GM18873 (cell line): ENCODE measurements at regions not wholly inside any gene's neighbourhood (a gene's known extent, or its start where the extent isn't known, plus 50 kb on each side); places are given as distances from the start of the nearest gene placed in this dataset.
"Not testable (repeated sequence)": the region's sequence is repeated elsewhere in the genome, so short reads cannot be mapped to it uniquely, and the experiment has no call there.

Experiments used
- ATAC-seq: cut with Tn5 transposase; IDR thresholded peaks from one replicate; pipeline ENCODE4 v1.9.1; 2021; ENCODE audit warnings: mild to moderate bottlenecking, moderate library complexity, moderate number of reproducible peaks; ENCODE audit not compliant: unreplicated experiment, low FRiP score

- ATAC-seq, result no peak
These were observed 615.6 kb upstream of the SOX9 start for GRCh38 chr17:71505200-71505599.

DNA sequence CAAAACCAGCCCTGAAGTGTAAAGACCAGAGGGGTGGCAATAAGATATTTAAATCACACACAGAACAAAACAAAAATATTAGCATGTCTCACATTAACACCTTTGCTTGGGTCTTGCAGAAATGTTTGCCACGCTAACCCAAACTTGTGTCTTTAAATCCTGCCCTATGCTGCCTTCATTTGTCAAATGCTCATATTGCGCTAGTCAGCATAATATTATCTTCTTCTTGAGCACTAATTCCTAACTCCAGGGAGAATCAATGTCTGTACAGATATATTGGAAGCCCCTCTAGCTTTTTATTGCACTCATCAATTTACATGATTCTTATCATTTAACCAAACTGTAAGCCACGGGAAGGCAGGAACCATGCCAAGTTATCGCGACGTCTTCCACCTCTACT is 614.8 kb upstream of the SOX9 start:
- ATAC-seq, result no peak

DNA sequence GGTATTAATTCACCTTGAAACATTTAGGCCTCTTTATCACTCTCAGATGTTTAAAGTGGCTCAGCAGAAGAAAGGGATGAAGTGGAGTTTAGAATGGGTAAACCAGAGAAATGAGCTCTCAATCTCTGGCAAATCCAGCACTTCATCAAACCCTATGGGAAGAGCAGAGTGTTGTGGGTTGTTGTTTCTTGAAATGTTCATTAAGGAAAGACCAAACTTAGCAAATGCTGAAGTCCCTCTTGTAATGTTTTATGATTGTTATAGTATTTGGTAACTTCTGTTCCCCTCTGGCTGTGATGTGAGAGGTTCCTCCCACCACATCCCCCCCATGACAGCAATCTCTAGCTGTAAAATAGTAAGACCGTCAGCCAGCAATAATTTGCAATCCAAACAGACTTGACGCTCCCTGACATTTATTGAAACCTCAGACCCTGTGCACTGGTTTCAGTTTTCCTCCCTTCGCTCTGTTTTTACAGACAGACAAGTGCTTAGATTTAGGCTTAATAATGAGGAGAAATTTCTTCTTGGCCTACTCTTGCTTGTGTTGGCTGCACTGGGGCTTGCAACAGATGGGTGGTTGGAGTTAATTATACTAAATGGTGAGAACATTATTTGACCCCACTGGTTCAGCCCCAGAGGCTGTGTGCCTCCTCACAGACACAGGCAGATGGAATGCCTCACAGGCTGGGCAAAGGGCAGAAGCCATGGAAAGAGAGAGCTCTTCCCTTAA is 609.4 kb upstream of the SOX9 start:
- ATAC-seq, result no peak

DNA sequence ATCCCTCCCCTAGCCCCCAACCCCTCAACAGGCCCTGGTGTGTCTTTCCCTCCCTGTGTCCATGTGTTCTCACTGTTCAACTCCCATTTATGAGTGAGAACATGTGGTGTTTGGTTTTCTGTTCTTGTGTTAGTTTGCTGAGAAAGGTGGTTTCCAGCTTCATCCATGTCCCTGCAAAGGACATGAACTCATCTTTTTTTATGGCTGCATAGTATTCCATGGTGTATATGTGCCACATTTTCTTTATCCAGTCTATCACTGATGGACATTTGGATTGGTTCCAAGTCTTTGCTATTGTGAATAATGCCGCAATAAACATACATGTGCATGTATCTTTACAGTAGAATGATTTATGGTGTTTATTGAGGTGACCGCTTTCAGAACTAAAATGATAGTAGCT is 607.1 kb upstream of the SOX9 start:
- not testable (repeated sequence) for ATAC-seq

DNA sequence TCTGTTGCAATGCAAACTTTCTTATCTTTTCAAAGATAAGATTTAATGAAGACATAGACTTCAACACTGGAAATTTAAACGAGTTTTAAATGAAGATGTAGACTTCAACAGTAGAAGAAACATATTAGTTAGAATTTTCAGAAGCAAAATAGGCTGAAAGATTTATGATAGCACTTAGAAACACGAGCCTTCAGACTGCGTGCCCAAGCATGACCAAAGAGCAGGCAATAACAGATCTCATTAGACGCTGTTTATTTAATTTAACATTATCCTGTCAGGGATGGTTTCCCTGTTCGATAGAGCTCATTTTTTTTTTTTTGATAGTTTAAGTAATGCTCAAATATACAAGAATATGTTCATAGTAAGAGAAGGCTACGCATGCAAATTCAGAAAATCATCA is 604.7 kb upstream of the SOX9 start:
- no peak for ATAC-seq

DNA sequence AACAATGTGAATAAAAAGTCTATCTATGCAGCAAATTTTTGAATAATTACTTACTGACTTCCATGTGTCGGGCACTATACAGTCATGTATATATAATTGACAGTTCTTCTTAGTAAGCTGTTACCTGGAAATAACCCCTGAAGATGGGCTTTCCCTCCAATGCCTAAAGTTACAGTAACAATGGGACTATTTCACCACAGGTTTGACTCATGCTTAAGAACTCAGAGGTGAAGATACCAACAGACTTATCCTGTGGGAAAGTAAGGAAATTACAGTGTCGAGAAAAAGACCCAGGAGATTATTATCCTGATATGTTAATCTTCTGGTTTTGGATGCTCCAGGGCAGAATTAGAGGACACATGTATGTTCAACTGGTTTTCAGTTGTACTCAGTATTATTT is 601.5 kb upstream of the SOX9 start:
- no peak for ATAC-seq

DNA sequence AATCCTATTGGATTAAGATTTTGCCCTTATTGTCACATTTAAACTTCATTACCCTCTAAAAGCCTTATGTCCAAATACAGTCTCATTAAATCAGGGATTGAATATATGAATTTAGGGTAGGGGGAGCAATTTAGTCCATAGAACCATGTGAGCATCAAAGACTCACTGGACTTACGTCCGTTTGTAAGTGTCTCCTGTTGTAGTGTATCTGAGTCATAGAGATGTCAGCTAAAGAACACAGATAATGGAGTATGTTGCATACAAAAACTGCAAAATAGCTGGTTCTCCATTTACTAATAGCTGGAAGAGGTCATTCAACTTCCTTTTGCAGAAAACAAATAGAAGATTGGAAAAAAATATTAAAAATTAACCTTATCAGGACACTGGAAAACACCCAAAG is 599.1 kb upstream of the SOX9 start:
- no peak for ATAC-seq

- no peak for ATAC-seq
These were observed 598.4 kb upstream of the SOX9 start for GRCh38 chr17:71522383-71522782.

- ATAC-seq, result no peak
These were observed 593.5 kb upstream of the SOX9 start for GRCh38 chr17:71527311-71527710.

GRCh38 chr17:71528210-71528609 is 592.6 kb upstream of the SOX9 start:
- no peak for ATAC-seq

DNA sequence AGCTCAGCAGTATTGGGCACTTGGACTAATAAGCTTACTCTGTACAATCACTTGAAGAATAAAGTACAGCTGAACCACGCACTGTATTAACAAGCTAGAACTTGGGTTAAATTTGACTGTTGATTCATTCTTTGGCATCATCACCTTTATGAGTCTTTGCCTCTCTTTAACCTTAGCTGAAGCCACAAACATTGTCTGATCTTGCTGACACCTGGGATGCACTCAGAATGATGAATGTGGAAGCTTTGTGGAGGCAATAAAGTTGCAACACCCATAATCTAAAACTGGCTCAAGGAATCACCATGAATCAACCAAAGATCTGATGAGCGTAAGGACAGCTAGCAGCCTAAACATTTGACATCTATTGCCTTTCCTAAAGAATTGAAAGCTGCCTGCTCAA is 590.6 kb upstream of the SOX9 start:
- ATAC-seq, result no peak

GRCh38 chr17:71535321-71535720 is 585.5 kb upstream of the SOX9 start:
- no peak for ATAC-seq

DNA sequence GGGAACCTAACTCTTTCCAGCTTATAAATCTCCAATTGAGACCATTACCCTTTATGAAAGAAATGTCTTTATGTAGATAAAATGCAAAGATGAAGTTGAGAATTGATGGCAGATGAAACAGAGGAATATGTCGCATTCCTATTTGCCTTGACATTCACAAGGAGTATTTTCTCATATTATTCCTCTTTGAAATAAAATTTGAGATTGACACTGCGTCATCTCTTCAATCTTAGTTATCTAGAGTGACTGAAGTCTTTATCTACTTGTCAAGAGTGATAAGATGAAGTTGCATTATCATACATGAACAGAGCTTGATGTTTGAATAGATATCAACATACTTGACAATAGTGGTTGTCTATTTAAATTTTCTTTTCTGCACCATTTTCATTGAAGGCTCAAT is 574.4 kb upstream of the SOX9 start:
- ATAC-seq, result no peak

DNA sequence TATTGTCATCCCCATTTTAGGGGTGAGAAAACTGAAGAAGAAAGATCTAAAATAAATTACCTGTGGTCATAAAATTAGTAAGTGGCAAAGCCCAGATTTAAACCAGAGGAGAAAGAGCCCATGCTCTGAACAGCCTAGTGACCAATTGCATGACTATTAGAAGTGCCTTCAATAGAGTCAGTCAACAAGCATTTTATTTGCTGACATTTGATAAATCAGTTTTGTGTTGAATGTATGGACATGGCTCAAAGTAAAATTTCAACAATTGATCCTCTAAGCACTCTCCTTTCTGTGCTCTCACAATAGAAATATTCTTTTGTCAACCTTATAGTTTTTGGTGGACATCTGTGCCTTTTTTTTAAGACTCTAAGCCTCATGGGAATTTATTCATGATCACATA is 572.9 kb upstream of the SOX9 start:
- ATAC-seq, result no peak

DNA sequence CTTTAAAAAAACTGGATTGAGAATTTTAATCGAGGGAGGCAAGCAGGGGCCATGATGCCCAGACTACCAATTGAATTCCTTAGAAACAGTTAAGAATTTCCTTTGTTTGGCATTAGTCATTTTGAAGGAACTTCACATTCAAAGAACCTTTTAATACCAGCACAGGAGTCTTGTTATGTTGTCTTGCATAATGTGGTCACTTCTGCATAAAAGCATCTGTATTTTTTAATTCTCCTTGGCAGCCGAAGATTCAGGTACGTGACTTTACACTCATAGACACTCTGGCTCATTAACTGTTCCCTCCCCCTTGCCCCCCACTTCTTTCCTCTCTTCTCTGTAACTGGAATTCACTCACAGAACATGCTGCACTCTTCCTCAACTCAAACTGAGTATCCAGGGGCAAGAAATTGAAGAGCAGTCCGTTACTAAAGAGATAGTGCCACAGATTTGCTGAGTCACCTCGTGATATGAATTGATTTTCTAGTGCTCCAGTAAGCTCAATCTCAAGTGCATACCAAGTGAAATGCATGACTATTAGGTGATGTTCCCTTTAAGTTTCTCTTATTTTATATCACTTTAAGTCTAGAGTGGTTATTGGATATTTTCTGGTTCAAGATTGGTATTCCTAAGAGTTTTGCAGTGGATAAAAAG is 572.2 kb upstream of the SOX9 start:
- ATAC-seq, result no peak

DNA sequence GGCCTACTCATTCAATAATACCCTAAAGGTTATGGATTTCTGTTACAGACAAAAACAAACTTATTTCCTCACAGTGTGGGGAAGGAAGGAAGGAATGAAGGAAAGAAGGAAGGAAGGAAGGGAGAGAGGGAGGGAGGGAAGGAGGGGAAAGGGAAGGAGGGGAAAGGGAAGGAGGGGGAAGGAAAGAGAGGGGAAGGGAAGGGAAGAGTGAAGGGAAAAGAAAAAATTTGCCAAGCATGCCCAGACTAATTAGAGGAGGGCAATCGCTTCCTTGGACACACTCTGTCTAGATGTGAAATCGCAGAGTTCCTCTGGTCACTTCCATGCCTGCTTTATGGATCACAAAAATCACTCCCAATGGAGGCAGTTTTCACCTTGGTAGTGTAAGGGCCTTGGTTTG is 570.1 kb upstream of the SOX9 start:
- ATAC-seq, result no peak

GRCh38 chr17:71553381-71553780 is 567.4 kb upstream of the SOX9 start:
- ATAC-seq, result no peak

GRCh38 chr17:71558901-71559300 is 561.9 kb upstream of the SOX9 start:
- ATAC-seq, result no peak

DNA sequence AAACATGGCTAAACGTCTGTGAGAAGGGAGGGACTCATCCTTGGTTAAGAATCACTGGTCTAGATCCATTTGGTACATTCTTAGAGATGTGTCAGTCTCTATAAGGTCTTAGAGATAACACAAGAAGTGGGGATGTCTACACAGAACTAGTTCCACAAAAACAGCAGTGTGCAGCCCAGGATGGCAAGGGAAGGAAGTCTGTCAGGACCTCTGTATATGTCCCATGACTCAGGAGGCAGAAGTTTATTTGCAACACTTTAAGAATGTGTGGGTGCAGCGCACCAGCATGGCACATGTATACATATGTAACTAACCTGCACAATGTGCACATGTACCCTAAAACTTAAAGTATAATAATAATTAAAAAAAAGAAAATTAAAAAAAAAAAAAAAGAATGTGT is 548.5 kb upstream of the SOX9 start:
- ATAC-seq, result no peak

- no peak for ATAC-seq
These were observed 542.4 kb upstream of the SOX9 start for GRCh38 chr17:71578446-71578845.

GRCh38 chr17:71580220-71580619 is 540.6 kb upstream of the SOX9 start:
- ATAC-seq, result no peak

DNA sequence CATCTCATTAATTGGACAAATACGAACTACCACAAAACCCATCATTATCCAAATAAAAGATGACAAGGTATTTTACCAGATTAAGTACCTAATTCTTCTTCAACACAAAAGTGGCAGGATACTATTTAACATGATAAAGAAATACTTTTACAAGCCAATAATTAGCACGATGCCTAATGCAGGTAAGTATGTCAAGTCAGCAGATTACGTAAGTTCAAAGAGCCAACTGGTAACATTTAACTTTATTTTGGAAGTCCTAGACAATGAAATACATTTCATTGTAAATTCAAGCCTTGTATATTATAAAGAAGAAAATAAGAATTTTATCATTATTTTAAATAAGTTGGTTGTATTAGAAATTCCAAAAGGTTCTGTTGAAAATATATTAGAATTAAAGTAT is 535.3 kb upstream of the SOX9 start:
- no peak for ATAC-seq
